GM18867 (cell line): ENCODE measurements at regions not wholly inside any gene's neighbourhood (a gene's known extent, or its start where the extent isn't known, plus 50 kb on each side); places are given as distances from the start of the nearest gene placed in this dataset.

Source experiments
- ATAC-seq: cut with Tn5 transposase; IDR thresholded peaks from one replicate; pipeline ENCODE4 v1.9.1; 2021; ENCODE audit warnings: mild to moderate bottlenecking, moderate library complexity; ENCODE audit not compliant: unreplicated experiment

GRCh38 chr3:157815739-157816138, 290.5 kb downstream of the SHOX2 start:
- ATAC-seq, result no peak

GRCh38 chr3:157810924-157811718, 295.1 kb downstream of the SHOX2 start:
- peak; percentile 43 for ATAC-seq

GRCh38 chr3:157807280-157807679, 298.9 kb downstream of the SHOX2 start:
- no peak for ATAC-seq

- ATAC-seq, result no peak
These were observed 300.7 kb downstream of the SHOX2 start for GRCh38 chr3:157805538-157805937.

- no peak for ATAC-seq
These were observed 291.6 kb upstream of the VEPH1 start for GRCh38 chr3:157794771-157795170.

GRCh38 chr3:157793745-157794144, 290.5 kb upstream of the VEPH1 start:
- no peak for ATAC-seq

- ATAC-seq, result no peak
These were observed 285.9 kb upstream of the VEPH1 start for GRCh38 chr3:157789162-157789561.

- no peak for ATAC-seq
These were observed 283.4 kb upstream of the VEPH1 start for GRCh38 chr3:157786618-157787017.

- no peak for ATAC-seq
These were observed 283.0 kb upstream of the VEPH1 start for GRCh38 chr3:157786211-157786610.

GRCh38 chr3:157785102-157785826, 282.0 kb upstream of the VEPH1 start:
- ATAC-seq, result no peak

- ATAC-seq, result no peak
These were observed 279.0 kb upstream of the VEPH1 start for GRCh38 chr3:157782236-157782635.

GRCh38 chr3:157776861-157777260, 273.6 kb upstream of the VEPH1 start:
- no peak for ATAC-seq

GRCh38 chr3:157775446-157775845, 272.2 kb upstream of the VEPH1 start:
- no peak for ATAC-seq

- no peak for ATAC-seq
These were observed 266.2 kb upstream of the VEPH1 start for GRCh38 chr3:157769378-157769777.

GRCh38 chr3:157767607-157768006, 264.4 kb upstream of the VEPH1 start:
- no peak for ATAC-seq

GRCh38 chr3:157763644-157764043, 260.4 kb upstream of the VEPH1 start:
- no peak for ATAC-seq

GRCh38 chr3:157759311-157759710, 256.1 kb upstream of the VEPH1 start:
- ATAC-seq, result no peak

- ATAC-seq, result no peak
These were observed 252.0 kb upstream of the VEPH1 start for GRCh38 chr3:157755233-157755632.

GRCh38 chr3:157754451-157754850, 251.2 kb upstream of the VEPH1 start:
- ATAC-seq, result no peak

- no peak for ATAC-seq
These were observed 250.5 kb upstream of the VEPH1 start for GRCh38 chr3:157753787-157754136.

GRCh38 chr3:157752956-157753786, 250.0 kb upstream of the VEPH1 start:
- ATAC-seq, result no peak

GRCh38 chr3:157752554-157752953, 249.3 kb upstream of the VEPH1 start:
- ATAC-seq, result no peak
